ENCODE measurements at regions not wholly inside any gene's neighbourhood (a gene's known extent, or its start where the extent isn't known, plus 50 kb on each side); places are given as distances from the start of the nearest gene placed in this dataset.

- H3K27me3 Mint-ChIP-seq, result no peaks in the 10 kb centered on the region
- ATAC-seq (replicated peaks; ENCODE audit: extremely low read depth, poor library complexity, severe bottlenecking), result no peak
- H3K9me3 Mint-ChIP-seq, result peaks cover 35% of the 10 kb centered on the region
- no peaks in the 10 kb centered on the region for H3K4me1 Mint-ChIP-seq
- no peaks in the 10 kb centered on the region for H3K36me3 Mint-ChIP-seq (ENCODE audit: insufficient read depth)
- no peak for DNase-seq (ENCODE audit: low spot score in 2 of 2)
- H3K4me3 Mint-ChIP-seq, result no peak overlapping the region
- no peak overlapping the region for H3K27ac Mint-ChIP-seq (ENCODE audit: low read depth)
Measured at GRCh38 chr5:28253431-28253830, 1215.0 kb upstream of the CDH9 start.

- Mint-ChIP-seq H3K4me1 (no peaks in the 10 kb centered on the region), H3K4me3 (no peak overlapping the region), H3K27me3 (no peaks in the 10 kb centered on the region), H3K36me3 (ENCODE audit: insufficient read depth) (no peaks in the 10 kb centered on the region), H3K27ac (ENCODE audit: low read depth) (no peak overlapping the region), H3K9me3 (peaks cover 27% of the 10 kb centered on the region)
- ATAC-seq (replicated peaks; ENCODE audit: extremely low read depth, poor library complexity, severe bottlenecking), result no peak
- DNase-seq (ENCODE audit: low spot score in 2 of 2), result no peak
Measured at GRCh38 chr5:28249771-28250415, 1211.5 kb upstream of the CDH9 start.

- Mint-ChIP-seq H3K4me3 (no peak overlapping the region), H3K4me1 (no peaks in the 10 kb centered on the region), H3K27ac (ENCODE audit: low read depth) (no peak overlapping the region), H3K27me3 (no peaks in the 10 kb centered on the region), H3K9me3 (peaks cover 24% of the 10 kb centered on the region), H3K36me3 (ENCODE audit: insufficient read depth) (no peaks in the 10 kb centered on the region)
- DNase-seq (ENCODE audit: low spot score in 2 of 2), result no peak
- no peak for ATAC-seq (replicated peaks; ENCODE audit: extremely low read depth, poor library complexity, severe bottlenecking)
Measured at GRCh38 chr5:28234356-28234968, 1196.1 kb upstream of the CDH9 start.

- no peak overlapping the region for H3K27ac Mint-ChIP-seq (ENCODE audit: low read depth)
- H3K36me3 Mint-ChIP-seq (ENCODE audit: insufficient read depth), result peaks cover 1% of the 10 kb centered on the region
- H3K9me3 Mint-ChIP-seq, result peaks cover 14% of the 10 kb centered on the region
- H3K4me1 Mint-ChIP-seq, result no peaks in the 10 kb centered on the region
- H3K27me3 Mint-ChIP-seq, result no peaks in the 10 kb centered on the region
- DNase-seq (ENCODE audit: low spot score in 2 of 2), result no peak
- no peak for ATAC-seq (replicated peaks; ENCODE audit: extremely low read depth, poor library complexity, severe bottlenecking)
- H3K4me3 Mint-ChIP-seq, result no peak overlapping the region
Measured at GRCh38 chr5:28226407-28226806, 1188.0 kb upstream of the CDH9 start.

- H3K36me3 Mint-ChIP-seq (ENCODE audit: insufficient read depth), result no peaks in the 10 kb centered on the region
- ATAC-seq (replicated peaks; ENCODE audit: extremely low read depth, poor library complexity, severe bottlenecking) (no peak), DNase-seq (ENCODE audit: low spot score in 2 of 2) (no peak)
- no peak overlapping the region for H3K27ac Mint-ChIP-seq (ENCODE audit: low read depth)
- H3K27me3 Mint-ChIP-seq, result no peaks in the 10 kb centered on the region
- peaks cover 12% of the 10 kb centered on the region for H3K9me3 Mint-ChIP-seq
- no peaks in the 10 kb centered on the region for H3K4me1 Mint-ChIP-seq
- no peak overlapping the region for H3K4me3 Mint-ChIP-seq
Measured at GRCh38 chr5:28219539-28219938, 1181.2 kb upstream of the CDH9 start.

- no peaks in the 10 kb centered on the region for H3K4me1 Mint-ChIP-seq
- DNase-seq (ENCODE audit: low spot score in 2 of 2), result no peak
- no peaks in the 10 kb centered on the region for H3K27me3 Mint-ChIP-seq
- H3K27ac Mint-ChIP-seq (ENCODE audit: low read depth), result no peak overlapping the region
- no peak overlapping the region for H3K4me3 Mint-ChIP-seq
- no peaks in the 10 kb centered on the region for H3K36me3 Mint-ChIP-seq (ENCODE audit: insufficient read depth)
- no peak for ATAC-seq (replicated peaks; ENCODE audit: extremely low read depth, poor library complexity, severe bottlenecking)
- H3K9me3 Mint-ChIP-seq, result peaks cover 22% of the 10 kb centered on the region
Measured at GRCh38 chr5:28217695-28218094, 1179.3 kb upstream of the CDH9 start.

GRCh38 chr5:28216939-28217360 lies 1178.6 kb upstream of the CDH9 start:
- Mint-ChIP-seq H3K27me3 (no peaks in the 10 kb centered on the region), H3K36me3 (ENCODE audit: insufficient read depth) (no peaks in the 10 kb centered on the region), H3K27ac (ENCODE audit: low read depth) (no peak overlapping the region), H3K9me3 (peaks cover 22% of the 10 kb centered on the region), H3K4me1 (no peaks in the 10 kb centered on the region), H3K4me3 (no peak overlapping the region)
- no peak for ATAC-seq (replicated peaks; ENCODE audit: extremely low read depth, poor library complexity, severe bottlenecking)
- no peak for DNase-seq (ENCODE audit: low spot score in 2 of 2)

DNA sequence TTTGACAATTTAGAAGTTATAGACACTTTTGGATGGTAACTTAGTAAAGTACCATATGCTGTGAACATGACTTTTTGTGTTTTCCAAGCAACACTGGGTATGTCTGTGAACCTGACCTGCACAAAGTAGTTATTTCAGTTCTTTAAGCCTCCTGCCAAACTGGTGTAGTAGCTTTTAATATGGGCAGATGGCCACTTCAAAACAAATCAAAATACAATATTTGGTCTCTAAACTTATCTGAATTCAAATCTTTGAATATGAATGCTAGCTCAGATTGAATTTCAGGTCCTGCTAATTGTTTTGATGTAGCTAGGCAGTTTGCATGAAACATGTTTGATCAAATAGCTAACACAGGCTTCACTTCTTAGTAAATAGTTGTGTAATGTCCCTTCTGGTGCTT lies 1176.7 kb upstream of the CDH9 start:
- no peak for DNase-seq (ENCODE audit: low spot score in 2 of 2)
- Mint-ChIP-seq H3K4me3 (no peak overlapping the region), H3K27ac (ENCODE audit: low read depth) (no peak overlapping the region), H3K4me1 (no peaks in the 10 kb centered on the region), H3K36me3 (ENCODE audit: insufficient read depth) (no peaks in the 10 kb centered on the region), H3K9me3 (peaks cover 21% of the 10 kb centered on the region), H3K27me3 (no peaks in the 10 kb centered on the region)
- no peak for ATAC-seq (replicated peaks; ENCODE audit: extremely low read depth, poor library complexity, severe bottlenecking)

- ATAC-seq (replicated peaks; ENCODE audit: extremely low read depth, poor library complexity, severe bottlenecking), result no peak
- H3K4me1 Mint-ChIP-seq, result no peaks in the 10 kb centered on the region
- H3K27ac Mint-ChIP-seq (ENCODE audit: low read depth), result no peak overlapping the region
- no peaks in the 10 kb centered on the region for H3K27me3 Mint-ChIP-seq
- DNase-seq (ENCODE audit: low spot score in 2 of 2), result no peak
- H3K9me3 Mint-ChIP-seq, result peaks cover 16% of the 10 kb centered on the region
- no peaks in the 10 kb centered on the region for H3K36me3 Mint-ChIP-seq (ENCODE audit: insufficient read depth)
- no peak overlapping the region for H3K4me3 Mint-ChIP-seq
Measured at GRCh38 chr5:28214292-28214691, 1175.9 kb upstream of the CDH9 start.

DNA sequence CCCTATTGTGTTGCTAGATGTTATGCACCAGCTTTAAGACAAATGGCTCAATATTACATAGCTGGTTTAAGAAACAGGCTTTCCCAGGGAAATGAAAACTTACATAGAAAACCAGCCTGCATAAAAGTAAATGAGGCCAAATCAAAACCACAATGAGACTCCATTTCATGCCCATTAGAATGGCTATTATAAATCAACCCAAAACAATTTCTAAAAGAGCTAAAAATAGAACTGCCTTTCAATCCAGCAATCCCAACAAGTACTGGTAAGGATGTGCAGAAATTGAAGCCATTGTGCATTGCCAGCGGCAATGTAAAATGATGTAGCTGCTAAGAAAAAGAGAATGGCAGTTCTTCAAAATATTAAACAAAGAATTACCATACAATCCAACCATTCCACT lies 1170.0 kb upstream of the CDH9 start:
- Mint-ChIP-seq H3K27ac (ENCODE audit: low read depth) (no peak overlapping the region), H3K9me3 (peaks cover 6% of the 10 kb centered on the region), H3K4me1 (no peaks in the 10 kb centered on the region), H3K27me3 (no peaks in the 10 kb centered on the region), H3K36me3 (ENCODE audit: insufficient read depth) (no peaks in the 10 kb centered on the region), H3K4me3 (no peak overlapping the region)
- ATAC-seq (replicated peaks; ENCODE audit: extremely low read depth, poor library complexity, severe bottlenecking) (no peak), DNase-seq (ENCODE audit: low spot score in 2 of 2) (no peak)

- DNase-seq (ENCODE audit: low spot score in 2 of 2) (no peak), ATAC-seq (replicated peaks; ENCODE audit: extremely low read depth, poor library complexity, severe bottlenecking) (no peak)
- H3K4me3 Mint-ChIP-seq, result no peak overlapping the region
- H3K27me3 Mint-ChIP-seq, result no peaks in the 10 kb centered on the region
- H3K4me1 Mint-ChIP-seq, result no peaks in the 10 kb centered on the region
- no peaks in the 10 kb centered on the region for H3K9me3 Mint-ChIP-seq
- no peak overlapping the region for H3K27ac Mint-ChIP-seq (ENCODE audit: low read depth)
- no peaks in the 10 kb centered on the region for H3K36me3 Mint-ChIP-seq (ENCODE audit: insufficient read depth)
Measured at GRCh38 chr5:28190011-28190410, 1151.6 kb upstream of the CDH9 start.

- DNase-seq (ENCODE audit: low spot score in 2 of 2) (no peak), ATAC-seq (replicated peaks; ENCODE audit: extremely low read depth, poor library complexity, severe bottlenecking) (no peak)
- H3K4me3 Mint-ChIP-seq, result no peak overlapping the region
- H3K36me3 Mint-ChIP-seq (ENCODE audit: insufficient read depth), result no peaks in the 10 kb centered on the region
- peaks cover 34% of the 10 kb centered on the region for H3K9me3 Mint-ChIP-seq
- H3K27me3 Mint-ChIP-seq, result no peaks in the 10 kb centered on the region
- H3K4me1 Mint-ChIP-seq, result no peaks in the 10 kb centered on the region
- no peak overlapping the region for H3K27ac Mint-ChIP-seq (ENCODE audit: low read depth)
Measured at GRCh38 chr5:28174691-28175090, 1136.3 kb upstream of the CDH9 start.

DNA sequence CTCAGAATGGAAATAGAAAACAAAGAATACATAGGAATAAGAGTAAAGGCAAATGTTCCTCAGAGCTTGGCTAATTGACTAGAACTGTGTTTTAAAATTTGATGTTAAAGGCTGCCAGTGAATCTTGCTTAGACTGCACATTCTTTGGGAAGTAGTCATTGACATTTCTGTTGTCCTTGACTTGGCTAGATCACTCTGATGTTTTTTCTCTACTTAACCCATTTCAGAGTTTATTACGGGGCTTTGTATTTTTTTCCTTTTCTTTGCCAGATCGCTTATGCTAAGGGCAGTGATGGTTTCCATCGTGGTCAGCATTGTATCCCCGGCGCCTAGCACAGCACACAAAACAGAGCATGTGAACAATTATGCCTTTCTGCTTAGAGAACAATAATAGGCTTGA lies 1126.7 kb upstream of the CDH9 start:
- ATAC-seq (replicated peaks; ENCODE audit: extremely low read depth, poor library complexity, severe bottlenecking) (no peak), DNase-seq (ENCODE audit: low spot score in 2 of 2) (no peak)
- H3K27ac Mint-ChIP-seq (ENCODE audit: low read depth), result no peak overlapping the region
- H3K4me1 Mint-ChIP-seq, result no peaks in the 10 kb centered on the region
- peaks cover 19% of the 10 kb centered on the region for H3K9me3 Mint-ChIP-seq
- H3K4me3 Mint-ChIP-seq, result no peak overlapping the region
- no peaks in the 10 kb centered on the region for H3K27me3 Mint-ChIP-seq
- H3K36me3 Mint-ChIP-seq (ENCODE audit: insufficient read depth), result no peaks in the 10 kb centered on the region
